HG03159 (cell line): ENCODE measurements at regions not wholly inside any gene's neighbourhood (a gene's known extent, or its start where the extent isn't known, plus 50 kb on each side); places are given as distances from the start of the nearest gene placed in this dataset.
A peak's percentile ranks its signal among the peaks of the same experiment; 100 is the strongest.

Experiments used
- ATAC-seq: cut with Tn5 transposase; IDR thresholded peaks from one replicate; pipeline ENCODE4 v1.9.1; 2021; ENCODE audit warnings: mild to moderate bottlenecking, moderate library complexity; ENCODE audit not compliant: unreplicated experiment

DNA sequence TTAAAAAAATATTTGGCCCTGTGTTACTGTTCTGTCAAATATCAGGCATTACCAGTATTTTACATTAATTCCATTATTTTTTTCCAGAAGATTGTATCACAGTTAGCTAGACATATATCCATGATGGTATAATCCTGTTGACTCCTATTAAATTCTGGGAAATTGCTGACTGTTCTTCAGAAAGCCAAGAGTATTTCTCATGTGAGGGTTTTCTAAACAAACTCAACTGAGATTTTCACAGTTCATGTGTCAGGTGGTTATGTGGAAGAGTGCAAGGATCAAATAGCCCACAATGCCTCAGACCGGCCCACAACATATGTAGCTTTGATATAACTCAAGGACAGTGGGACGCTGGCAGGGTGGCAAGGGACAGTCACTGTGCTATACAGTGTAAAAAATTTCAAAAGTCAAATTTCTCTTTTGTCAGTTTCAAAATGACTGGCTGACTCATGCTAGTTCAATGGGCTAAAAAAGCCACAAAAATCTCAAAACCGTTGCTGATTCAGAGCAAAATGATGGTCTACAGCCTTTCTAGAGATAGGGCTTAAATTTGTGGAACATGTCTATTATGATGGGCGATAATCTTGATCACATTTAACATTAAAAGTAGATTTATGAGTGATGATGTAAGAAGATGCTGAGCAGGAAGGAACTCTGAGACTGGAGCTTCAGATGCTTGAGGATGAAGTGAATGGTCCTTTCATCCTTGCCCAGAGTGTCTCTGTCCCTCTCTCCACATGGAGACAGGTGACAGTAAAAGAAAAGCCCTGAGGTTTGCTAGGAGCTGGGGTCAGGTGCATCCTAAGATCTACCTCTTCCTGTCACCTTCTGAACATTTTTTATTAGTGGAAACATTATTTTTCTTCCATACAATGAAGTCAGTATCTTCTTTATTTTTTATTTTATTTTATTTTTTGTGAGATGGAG lies 175.8 kb upstream of the PIEZO2 start:
- ATAC-seq = peak; percentile 79

DNA sequence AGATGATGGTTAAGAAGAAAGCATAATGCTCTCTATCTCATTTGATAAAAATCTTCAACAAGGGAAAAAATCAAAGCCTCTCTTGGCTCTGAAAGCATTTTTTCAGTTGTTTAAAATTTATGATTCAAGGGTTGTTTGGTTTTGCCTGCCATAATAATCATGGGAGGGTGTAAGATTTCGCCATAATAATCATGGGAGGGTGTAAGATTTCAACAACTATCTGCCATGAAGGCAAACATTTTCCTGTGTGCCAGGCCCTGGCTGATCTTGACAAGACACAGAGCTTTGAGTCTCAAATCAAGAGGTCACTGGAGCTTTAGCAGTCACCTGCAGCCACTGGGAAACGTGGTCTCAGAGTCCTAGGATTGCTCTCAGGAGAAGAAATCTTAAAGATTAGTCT lies 175.1 kb upstream of the PIEZO2 start:
- no peak for ATAC-seq

DNA sequence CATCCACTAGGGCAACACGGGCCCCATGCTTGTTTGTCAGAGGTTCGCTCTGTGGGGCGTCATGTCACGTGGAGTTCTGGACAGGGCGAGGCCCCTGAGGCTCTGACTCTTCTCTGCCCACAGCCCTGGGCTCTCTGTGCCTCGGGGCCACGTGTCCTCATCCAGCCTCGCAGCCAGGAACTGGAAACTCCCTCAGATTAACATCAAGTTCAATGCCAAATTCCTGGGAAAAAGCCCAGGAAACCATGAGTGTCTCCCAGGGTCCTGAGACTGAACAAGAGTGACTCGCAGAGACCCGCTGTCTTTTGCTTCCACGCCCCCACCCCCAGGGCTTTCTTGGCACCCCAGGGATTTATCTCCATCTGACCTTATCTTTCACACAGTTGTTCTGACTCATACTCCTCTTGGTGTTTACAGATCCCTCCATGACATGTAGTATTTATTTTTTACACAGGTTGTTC lies 174.0 kb upstream of the PIEZO2 start:
- no peak for ATAC-seq

DNA sequence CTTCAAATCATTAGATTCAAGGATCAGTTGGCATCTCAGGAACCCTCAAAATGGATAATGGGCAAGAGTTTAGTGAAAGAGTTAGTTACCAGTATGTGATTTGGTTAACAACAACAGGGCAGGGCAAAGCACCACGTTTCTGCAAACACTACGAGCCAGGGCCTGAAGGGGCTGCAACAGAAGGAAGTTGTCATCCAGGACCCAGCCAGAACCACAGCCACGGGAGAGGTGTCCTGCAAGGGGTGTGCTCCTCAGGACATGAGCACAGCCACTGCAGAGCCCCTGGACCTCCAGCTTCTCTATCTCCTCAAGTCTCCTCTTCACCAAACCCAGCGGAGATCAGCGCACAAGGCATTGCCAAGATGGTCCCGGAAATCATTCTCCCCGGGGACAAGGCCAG lies 173.3 kb upstream of the PIEZO2 start:
- no peak for ATAC-seq

DNA sequence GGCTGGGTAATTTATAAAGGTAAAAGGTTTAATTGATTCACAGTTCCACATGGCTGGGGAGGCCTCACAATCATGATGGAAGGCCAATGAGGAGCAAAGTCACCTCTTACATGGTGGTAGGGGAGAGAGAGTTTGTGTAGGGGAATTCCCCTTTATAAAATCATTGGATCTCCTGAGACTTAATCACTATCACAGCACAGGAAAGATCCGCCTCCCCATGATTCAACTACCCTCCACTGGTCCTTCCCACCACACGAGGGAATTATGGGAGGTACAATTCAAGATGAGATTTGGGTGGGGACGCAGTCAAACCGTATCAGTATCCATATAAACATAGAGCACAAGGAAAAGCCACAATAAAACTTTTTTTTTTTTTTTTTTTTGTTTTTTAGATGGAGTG lies 172.6 kb upstream of the PIEZO2 start:
- no peak for ATAC-seq

- no peak for ATAC-seq
Measured at GRCh38 chr18:11320986-11321385, 171.6 kb upstream of the PIEZO2 start.

DNA sequence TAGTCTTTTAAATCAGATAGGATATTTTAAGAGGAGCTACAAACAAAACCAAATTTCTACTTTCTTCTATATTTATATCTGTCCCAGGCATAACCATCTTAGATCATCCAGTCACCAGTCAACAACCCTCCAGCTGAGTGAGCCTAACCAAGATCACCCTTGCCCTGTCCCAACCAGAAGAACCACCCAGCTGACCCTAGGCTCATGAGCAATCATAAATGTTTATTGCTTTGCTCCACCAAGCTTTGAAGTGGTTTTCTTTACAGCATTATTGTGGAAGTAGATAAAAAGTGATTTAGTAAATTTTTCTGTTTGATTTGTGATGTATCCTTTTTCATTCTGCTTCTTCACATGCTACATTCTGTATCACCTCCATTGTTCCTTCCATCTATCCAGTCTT lies 167.2 kb upstream of the PIEZO2 start:
- ATAC-seq = no peak

- no peak for ATAC-seq
Measured at GRCh38 chr18:11310476-11311086, 161.2 kb upstream of the PIEZO2 start.

DNA sequence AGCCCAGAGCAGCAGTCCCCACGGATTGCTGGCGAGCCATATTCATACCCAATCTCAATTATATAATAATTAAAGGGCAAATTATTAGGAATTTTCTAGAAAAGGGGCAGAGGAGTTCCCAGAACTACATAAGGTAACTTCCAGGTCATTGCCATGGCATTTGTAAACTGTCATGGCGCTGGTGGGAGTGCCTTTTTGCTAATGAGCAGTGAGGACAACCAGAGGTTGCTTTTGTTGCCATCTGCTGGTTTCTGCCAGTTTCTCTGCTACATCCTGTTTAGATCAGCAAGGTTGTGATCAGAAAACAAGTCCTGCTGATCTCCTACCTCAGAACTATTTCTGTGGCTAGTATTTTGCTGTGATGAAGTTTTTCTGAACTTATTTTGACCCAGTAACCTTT lies 159.8 kb upstream of the PIEZO2 start:
- ATAC-seq = peak; percentile 57

- no peak for ATAC-seq
Measured at GRCh38 chr18:11308499-11308898, 159.1 kb upstream of the PIEZO2 start.

DNA sequence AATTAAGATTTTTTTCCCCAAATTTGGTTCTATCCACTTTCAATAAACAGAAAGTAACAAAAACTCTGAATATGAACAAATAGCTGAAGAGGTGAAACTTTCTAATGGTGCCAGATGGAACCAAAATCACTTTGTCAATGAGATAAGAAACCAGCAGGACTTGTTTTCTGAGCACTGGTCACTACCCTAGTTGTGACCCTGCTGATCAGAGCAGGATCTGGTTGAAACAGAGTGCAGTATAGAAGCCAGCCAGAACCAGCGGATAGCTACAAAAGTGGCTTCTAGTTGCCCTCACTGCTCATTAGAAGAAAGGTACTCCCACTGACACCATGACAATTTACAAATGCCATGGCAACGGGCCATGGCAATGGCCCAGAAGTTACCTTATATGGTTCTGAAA lies 158.3 kb upstream of the PIEZO2 start:
- no peak for ATAC-seq

GRCh38 chr18:11305507-11305906 lies 156.1 kb upstream of the PIEZO2 start:
- no peak for ATAC-seq

- no peak for ATAC-seq
Measured at GRCh38 chr18:11304928-11305327, 155.6 kb upstream of the PIEZO2 start.

DNA sequence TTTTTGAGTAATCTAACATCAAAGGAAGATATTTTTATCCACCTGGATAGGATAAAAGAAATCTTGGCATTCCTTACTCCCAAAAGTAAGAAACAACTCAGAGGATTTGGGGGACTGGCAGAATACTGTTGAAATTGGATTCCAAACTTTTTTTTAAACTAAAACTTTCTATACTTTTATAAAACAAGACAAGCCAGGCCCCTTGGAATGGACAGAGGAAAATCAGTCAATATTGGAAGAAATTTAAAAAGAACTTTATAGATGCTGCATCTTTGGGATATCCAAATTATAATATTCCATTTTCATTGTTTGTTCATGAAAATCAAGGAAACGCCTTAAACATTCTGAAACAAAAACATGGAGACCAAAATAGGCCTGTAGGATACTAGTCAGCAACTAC lies 147.6 kb upstream of the PIEZO2 start:
- no peak for ATAC-seq

- no peak for ATAC-seq
Measured at GRCh38 chr18:11293794-11294193, 144.4 kb upstream of the PIEZO2 start.

- no peak for ATAC-seq
Measured at GRCh38 chr18:11290786-11291185, 141.4 kb upstream of the PIEZO2 start.

DNA sequence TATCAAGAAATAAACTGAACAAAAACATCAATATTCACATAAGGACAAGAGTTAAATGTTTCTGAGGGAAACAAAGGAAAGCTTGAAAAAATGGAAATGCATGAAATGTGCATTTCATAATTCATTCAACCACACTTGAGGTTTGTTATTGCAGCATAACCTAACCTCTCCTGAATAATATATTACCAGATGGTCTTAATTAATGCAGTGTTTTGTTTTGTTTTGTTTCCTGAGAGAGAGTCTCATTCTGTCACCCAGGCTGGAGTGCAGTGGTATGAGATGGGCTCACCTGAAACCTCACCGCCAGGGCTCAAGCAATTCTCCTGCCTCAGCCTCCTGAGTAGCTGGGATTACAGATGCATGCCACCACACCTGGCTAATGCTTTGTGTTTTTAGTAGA lies 139.9 kb upstream of the PIEZO2 start:
- no peak for ATAC-seq

GRCh38 chr18:11288401-11288800 lies 139.0 kb upstream of the PIEZO2 start:
- ATAC-seq = no peak

- no peak for ATAC-seq
Measured at GRCh38 chr18:11286431-11286830, 137.1 kb upstream of the PIEZO2 start.

DNA sequence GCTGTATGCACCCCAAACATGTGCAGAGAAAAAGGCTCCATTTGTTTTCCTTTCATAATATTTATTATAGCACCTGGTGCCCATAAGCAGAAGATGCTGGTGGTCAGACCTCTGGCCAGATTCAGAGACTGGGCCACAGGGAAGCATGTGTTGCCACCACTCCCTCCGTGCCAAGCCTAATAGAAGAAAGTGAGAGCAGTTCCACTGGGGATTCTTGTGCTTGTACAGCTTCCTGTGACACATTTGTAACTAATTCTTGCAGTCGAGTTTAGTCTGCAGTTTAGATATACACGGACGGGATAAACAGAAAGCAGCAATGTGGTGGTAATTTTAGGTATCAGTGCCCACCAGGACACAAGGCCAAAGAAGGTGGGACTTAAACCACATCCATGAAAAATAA lies 135.4 kb upstream of the PIEZO2 start:
- ATAC-seq = no peak

DNA sequence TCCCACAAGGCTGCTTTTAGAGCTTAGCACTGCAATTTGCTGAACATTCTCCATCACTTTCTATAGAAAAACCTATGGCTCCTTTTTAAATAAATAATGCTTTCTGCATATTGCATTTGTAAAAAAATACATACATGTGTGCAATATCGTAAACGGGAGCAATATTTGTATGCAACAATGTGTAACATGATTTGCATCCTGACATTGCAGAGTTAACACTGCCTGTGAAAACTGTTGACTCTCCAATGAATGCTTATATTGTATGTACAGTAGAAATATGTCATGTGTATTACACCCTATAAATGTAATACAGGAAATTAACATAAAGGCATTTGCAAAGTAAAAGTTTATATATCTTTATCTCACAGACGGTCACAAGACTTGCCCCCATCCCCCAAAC lies 135.0 kb upstream of the PIEZO2 start:
- ATAC-seq = no peak

DNA sequence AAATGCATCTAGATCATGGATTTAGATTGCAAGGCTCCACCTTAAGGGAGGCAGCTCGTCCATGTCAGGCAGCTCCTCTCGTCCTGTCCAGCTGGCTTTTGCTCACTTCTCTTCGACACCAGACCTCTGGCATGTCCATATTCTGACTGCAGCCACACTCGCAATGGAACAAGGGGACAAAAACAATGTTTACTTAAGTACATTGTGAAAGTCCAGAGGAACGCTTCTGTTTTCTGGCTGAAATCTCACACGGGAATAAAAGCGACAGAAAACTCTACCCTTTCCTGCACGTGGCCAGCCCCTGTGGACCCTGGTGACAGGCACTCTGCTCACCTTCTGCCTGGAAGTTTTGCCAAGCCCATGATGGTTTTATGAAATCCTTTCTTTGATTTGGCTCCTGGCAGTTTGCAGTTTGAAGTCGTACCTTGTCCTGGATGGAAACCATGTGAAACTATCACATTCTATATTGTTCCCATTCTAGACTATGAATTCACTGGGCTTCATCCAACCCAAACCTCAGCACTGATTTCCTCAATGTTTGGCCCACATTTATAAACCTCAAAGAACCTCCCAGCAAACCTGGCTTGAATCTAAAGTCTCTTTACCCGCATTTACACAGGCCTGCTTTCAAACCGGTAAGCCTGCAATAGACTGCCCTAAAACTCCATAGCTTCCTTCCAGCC lies 134.3 kb upstream of the PIEZO2 start:
- no peak for ATAC-seq
